ENCODE measurements at regions not wholly inside any gene's neighbourhood (a gene's known extent, or its start where the extent isn't known, plus 50 kb on each side); places are given as distances from the start of the nearest gene placed in this dataset.

GRCh38 chr4:186931519-186931918, 207.9 kb upstream of the FAT1 start:
- no peak for DNase-seq (ENCODE audit: low spot score)

GRCh38 chr4:186932196-186932595, 208.5 kb upstream of the FAT1 start:
- DNase-seq (ENCODE audit: low spot score) = no peak

GRCh38 chr4:186932631-186933187, 209.1 kb upstream of the FAT1 start:
- DNase-seq (ENCODE audit: low spot score) = peak; percentile 55

GRCh38 chr4:186934244-186934643, 210.6 kb upstream of the FAT1 start:
- no peak for DNase-seq (ENCODE audit: low spot score)

GRCh38 chr4:186934841-186935443, 211.3 kb upstream of the FAT1 start:
- DNase-seq (ENCODE audit: low spot score) = peak; percentile 52

GRCh38 chr4:186935901-186936300, 212.2 kb upstream of the FAT1 start:
- no peak for DNase-seq (ENCODE audit: low spot score)

- peak; percentile 57 for DNase-seq (ENCODE audit: low spot score)
Observed at GRCh38 chr4:186936496-186937375, 213.1 kb upstream of the FAT1 start.

- no peak for DNase-seq (ENCODE audit: low spot score)
Observed at GRCh38 chr4:186939226-186939625, 215.6 kb upstream of the FAT1 start.

- DNase-seq (ENCODE audit: low spot score) = no peak
Observed at GRCh38 chr4:186939766-186940165, 216.1 kb upstream of the FAT1 start.

GRCh38 chr4:186940476-186940875, 216.8 kb upstream of the FAT1 start:
- DNase-seq (ENCODE audit: low spot score) = no peak

- DNase-seq (ENCODE audit: low spot score) = peak; percentile 86
Observed at GRCh38 chr4:186942758-186943377, 219.2 kb upstream of the FAT1 start.

GRCh38 chr4:186943411-186943810, 219.8 kb upstream of the FAT1 start:
- no peak for DNase-seq (ENCODE audit: low spot score)

- DNase-seq (ENCODE audit: low spot score) = no peak
Observed at GRCh38 chr4:186946136-186946535, 222.5 kb upstream of the FAT1 start.

- no peak for DNase-seq (ENCODE audit: low spot score)
Observed at GRCh38 chr4:186946682-186947294, 223.1 kb upstream of the FAT1 start.

- DNase-seq (ENCODE audit: low spot score) = peak; percentile 85
Observed at GRCh38 chr4:186948361-186949242, 224.9 kb upstream of the FAT1 start.

- DNase-seq (ENCODE audit: low spot score) = no peak
Observed at GRCh38 chr4:186949847-186950246, 226.2 kb upstream of the FAT1 start.

GRCh38 chr4:186952709-186953108, 229.1 kb upstream of the FAT1 start:
- DNase-seq (ENCODE audit: low spot score) = no peak

GRCh38 chr4:186953599-186954260, 230.1 kb upstream of the FAT1 start:
- DNase-seq (ENCODE audit: low spot score) = no peak

- DNase-seq (ENCODE audit: low spot score) = no peak
Observed at GRCh38 chr4:186954509-186954908, 230.9 kb upstream of the FAT1 start.

GRCh38 chr4:186954956-186955355, 231.3 kb upstream of the FAT1 start:
- no peak for DNase-seq (ENCODE audit: low spot score)

Data from umbilical cord (tissue), 1 donor.